ENCODE measurements at regions not wholly inside any gene's neighbourhood (a gene's known extent, or its start where the extent isn't known, plus 50 kb on each side); places are given as distances from the start of the nearest gene placed in this dataset.

DNA sequence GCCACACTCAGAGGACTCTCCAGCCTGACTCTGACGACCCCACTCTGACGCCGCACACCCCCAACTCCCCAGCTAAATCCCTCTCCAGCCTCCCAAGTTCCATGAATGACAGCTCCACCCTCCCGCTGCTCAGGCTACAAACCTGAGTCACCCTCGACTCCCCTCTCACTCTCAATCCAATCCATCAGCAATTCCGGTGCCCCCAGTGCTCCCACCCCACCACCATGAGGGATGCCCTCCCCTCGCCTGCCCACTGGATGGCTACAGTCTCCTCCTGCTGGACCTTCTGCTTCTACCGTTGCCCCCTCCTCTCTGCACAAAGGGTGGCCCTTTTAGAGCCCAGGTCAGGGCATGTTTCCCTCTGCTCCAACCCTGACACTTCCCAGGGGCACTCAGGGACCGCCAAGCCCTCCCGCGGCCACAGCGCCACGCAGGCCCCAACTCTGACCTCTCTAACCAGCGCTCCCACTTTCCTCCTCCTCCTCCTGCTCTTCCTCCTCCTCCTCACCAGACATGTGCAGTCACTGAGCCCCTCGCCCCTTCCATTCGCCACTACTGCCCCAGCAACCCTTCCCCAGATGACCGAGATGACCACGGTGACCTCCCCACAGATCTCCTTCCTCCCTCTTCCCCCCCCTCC is 69.5 kb upstream of the NUP50 start:
- intact Hi-C loops (cut with DNase I): no loop called here
- no peaks in the 10 kb centered on the region for H3K36me3 ChIP-seq
- H3K4me1 ChIP-seq (replicated peaks): no peaks in the 10 kb centered on the region
- no peak for DNase-seq (ENCODE audit: low spot score)
- no peak overlapping the region for H3K4me3 ChIP-seq
- no peaks in the 10 kb centered on the region for H3K9me3 ChIP-seq
- no peak for TF ChIP-seq POLR2A (IDR thresholded peaks at IDR 0.05)
- no peak for TF ChIP-seq POLR2AphosphoS5 (IDR thresholded peaks at IDR 0.05)
- TF ChIP-seq CTCF (IDR thresholded peaks at IDR 0.05): no peak
- no peak overlapping the region for H3K27ac ChIP-seq
- no peaks in the 10 kb centered on the region for H3K27me3 ChIP-seq (replicated peaks; ENCODE audit: insufficient read depth)
- 74% methylated on average over 18 of the region's 18 CpGs for WGBS

GRCh38 chr22:45094825-45095224 is 68.9 kb upstream of the NUP50 start:
- intact Hi-C loops (cut with DNase I): loop anchor here (5.0 kb wide), 1 partner anchor 273 kb away; no protein-coding TSS in a partner anchor
- 86% methylated on average over 9 of the region's 9 CpGs for WGBS
- Histone ChIP-seq H3K27ac (no peak overlapping the region), H3K9me3 (no peaks in the 10 kb centered on the region), H3K36me3 (no peaks in the 10 kb centered on the region), H3K27me3 (replicated peaks; ENCODE audit: insufficient read depth) (no peaks in the 10 kb centered on the region), H3K4me3 (no peak overlapping the region), H3K4me1 (replicated peaks) (no peaks in the 10 kb centered on the region)
- TF ChIP-seq POLR2A (IDR thresholded peaks at IDR 0.05) (no peak), CTCF (IDR thresholded peaks at IDR 0.05) (no peak), POLR2AphosphoS5 (IDR thresholded peaks at IDR 0.05) (no peak)
- no peak for DNase-seq (ENCODE audit: low spot score)

GRCh38 chr22:45096256-45096907 is 67.3 kb upstream of the NUP50 start:
- Histone ChIP-seq H3K4me3 (no peak overlapping the region), H3K27me3 (replicated peaks; ENCODE audit: insufficient read depth) (no peaks in the 10 kb centered on the region), H3K9me3 (no peaks in the 10 kb centered on the region), H3K36me3 (no peaks in the 10 kb centered on the region), H3K27ac (no peak overlapping the region), H3K4me1 (replicated peaks) (no peaks in the 10 kb centered on the region)
- peak; percentile 62 for DNase-seq (ENCODE audit: low spot score)
- peak in 3 of 4 experiments; percentile 60 to 83 (median 77) for TF ChIP-seq CTCF (IDR thresholded peaks at IDR 0.05)
- TF ChIP-seq POLR2A (IDR thresholded peaks at IDR 0.05): no peak
- TF ChIP-seq POLR2AphosphoS5 (IDR thresholded peaks at IDR 0.05): peak; percentile 57
- intact Hi-C loops (cut with DNase I): loop anchor here (5.0 kb wide), 1 partner anchor 274 kb away; no protein-coding TSS in a partner anchor
- whole genome bisulfite sequencing: 18% methylated on average over 7 of the region's 7 CpGs

GRCh38 chr22:45097061-45097460 is 66.7 kb upstream of the NUP50 start:
- TF ChIP-seq POLR2AphosphoS5 (IDR thresholded peaks at IDR 0.05): no peak
- H3K27me3 ChIP-seq (replicated peaks; ENCODE audit: insufficient read depth): no peaks in the 10 kb centered on the region
- no peak overlapping the region for H3K27ac ChIP-seq
- DNase-seq (ENCODE audit: low spot score): no peak
- no peak overlapping the region for H3K4me3 ChIP-seq
- 91% methylated on average over 3 of the region's 3 CpGs for WGBS
- no peaks in the 10 kb centered on the region for H3K4me1 ChIP-seq (replicated peaks)
- H3K9me3 ChIP-seq: no peaks in the 10 kb centered on the region
- H3K36me3 ChIP-seq: no peaks in the 10 kb centered on the region
- intact Hi-C loops (cut with DNase I): loop anchor here (5.0 kb wide), 1 partner anchor 275 kb away; no protein-coding TSS in a partner anchor

GRCh38 chr22:45098056-45098455 is 65.7 kb upstream of the NUP50 start:
- Histone ChIP-seq H3K9me3 (no peaks in the 10 kb centered on the region), H3K36me3 (no peaks in the 10 kb centered on the region), H3K4me3 (no peak overlapping the region), H3K27me3 (replicated peaks; ENCODE audit: insufficient read depth) (no peaks in the 10 kb centered on the region), H3K4me1 (replicated peaks) (no peaks in the 10 kb centered on the region), H3K27ac (no peak overlapping the region)
- DNase-seq (ENCODE audit: low spot score): no peak
- 91% methylated on average over 8 of the region's 8 CpGs for WGBS
- TF ChIP-seq CTCF (IDR thresholded peaks at IDR 0.05) (no peak), POLR2A (IDR thresholded peaks at IDR 0.05) (no peak), POLR2AphosphoS5 (IDR thresholded peaks at IDR 0.05) (no peak)
- intact Hi-C loops (cut with DNase I): loop anchor here (5.0 kb wide), 1 partner anchor 276 kb away; no protein-coding TSS in a partner anchor
